NCI-H2196 (cell line): ENCODE measurements at regions not wholly inside any gene's neighbourhood (a gene's known extent, or its start where the extent isn't known, plus 50 kb on each side); places are given as distances from the start of the nearest gene placed in this dataset.

Source experiments
- DNase-seq: peaks from one replicate; lab custom pipeline; 2025; ENCODE audit not compliant: unreplicated experiment; lab: John Stamatoyannopoulos, UW

GRCh38 chr7:130990178-130990832 is 256.3 kb upstream of the KLF14 start:
- no peak for DNase-seq

GRCh38 chr7:130993671-130994365 is 259.8 kb upstream of the KLF14 start:
- DNase-seq = no peak

- DNase-seq = no peak
Observed at GRCh38 chr7:130994378-130995115, 260.5 kb upstream of the KLF14 start.

GRCh38 chr7:130995252-130996081 is 261.5 kb upstream of the KLF14 start:
- DNase-seq = no peak

- DNase-seq = no peak
Observed at GRCh38 chr7:130996205-130996832, 262.3 kb upstream of the KLF14 start.

GRCh38 chr7:130996833-130997231 is 262.8 kb upstream of the KLF14 start:
- DNase-seq = peak; percentile 57

- DNase-seq = no peak
Observed at GRCh38 chr7:130998993-130999602, 265.1 kb upstream of the KLF14 start.

GRCh38 chr7:130999926-131000325 is 265.9 kb upstream of the KLF14 start:
- no peak for DNase-seq

- DNase-seq = no peak
Observed at GRCh38 chr7:131000389-131000788, 266.4 kb upstream of the KLF14 start.

GRCh38 chr7:131000873-131001272 is 266.9 kb upstream of the KLF14 start:
- no peak for DNase-seq

GRCh38 chr7:131002600-131002999 is 268.6 kb upstream of the KLF14 start:
- DNase-seq = no peak

- no peak for DNase-seq
Observed at GRCh38 chr7:131003634-131004033, 269.6 kb upstream of the KLF14 start.

- DNase-seq = no peak
Observed at GRCh38 chr7:131004371-131004770, 270.4 kb upstream of the KLF14 start.

GRCh38 chr7:131007439-131008330 is 273.7 kb upstream of the KLF14 start:
- DNase-seq = peak; percentile 26

GRCh38 chr7:131008840-131009711 is 275.1 kb upstream of the KLF14 start:
- no peak for DNase-seq

GRCh38 chr7:131010029-131010716 is 276.2 kb upstream of the KLF14 start:
- no peak for DNase-seq

GRCh38 chr7:131010717-131011431 is 276.9 kb upstream of the KLF14 start:
- no peak for DNase-seq
